ENCODE measurements at regions not wholly inside any gene's neighbourhood (a gene's known extent, or its start where the extent isn't known, plus 50 kb on each side); places are given as distances from the start of the nearest gene placed in this dataset.
A peak's percentile ranks its signal among the peaks of the same experiment; 100 is the strongest.
"Not testable (repeated sequence)": the region's sequence is repeated elsewhere in the genome, so short reads cannot be mapped to it uniquely, and the experiment has no call there.

GRCh38 chr2:53498210-53498609, 269.4 kb upstream of the CHAC2 start:
- DNase-seq (ENCODE audit: low read depth in 3 of 3, low spot score in 2 of 3): no peak

DNA sequence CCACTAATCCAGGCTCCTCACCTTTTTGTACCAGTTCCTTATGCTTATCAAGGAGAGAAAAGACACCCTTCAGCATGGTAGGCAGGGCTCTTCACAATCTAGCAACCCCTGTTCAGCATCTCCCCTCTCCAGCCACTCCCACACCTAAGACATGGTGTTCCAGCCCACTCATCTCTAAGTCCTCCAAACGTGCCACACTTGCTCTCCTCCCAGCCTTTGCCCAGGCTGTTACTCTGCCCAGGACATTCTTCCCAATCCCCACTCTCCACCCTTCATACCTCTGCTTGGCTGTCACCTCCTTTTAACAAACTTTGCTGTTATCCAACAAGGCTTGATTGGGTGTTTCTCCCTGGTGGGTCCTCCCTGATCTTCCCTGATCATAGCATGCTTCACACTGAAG, 270.6 kb upstream of the CHAC2 start:
- DNase-seq (ENCODE audit: low read depth in 3 of 3, low spot score in 2 of 3): no peak

DNA sequence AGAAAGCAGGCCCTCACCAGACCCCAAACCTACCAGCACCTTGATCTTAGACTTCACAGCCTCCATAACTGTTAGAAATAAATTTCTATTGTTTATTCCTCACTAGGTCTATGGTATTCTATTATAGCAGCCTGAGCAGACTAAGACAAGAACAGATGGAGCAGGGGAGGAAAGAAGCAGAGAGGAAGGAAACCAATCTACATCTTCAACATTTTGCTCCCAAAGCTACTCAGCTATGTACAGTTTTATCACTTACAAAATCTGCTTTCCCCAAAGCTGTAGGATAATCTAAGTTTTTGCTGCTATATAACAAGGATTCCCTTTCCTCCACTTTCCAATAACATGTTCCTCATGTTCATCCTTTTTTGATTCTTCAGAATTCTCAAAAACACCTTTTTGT, 274.4 kb upstream of the CHAC2 start:
- DNase-seq (ENCODE audit: low read depth in 3 of 3, low spot score in 2 of 3): no peak

DNA sequence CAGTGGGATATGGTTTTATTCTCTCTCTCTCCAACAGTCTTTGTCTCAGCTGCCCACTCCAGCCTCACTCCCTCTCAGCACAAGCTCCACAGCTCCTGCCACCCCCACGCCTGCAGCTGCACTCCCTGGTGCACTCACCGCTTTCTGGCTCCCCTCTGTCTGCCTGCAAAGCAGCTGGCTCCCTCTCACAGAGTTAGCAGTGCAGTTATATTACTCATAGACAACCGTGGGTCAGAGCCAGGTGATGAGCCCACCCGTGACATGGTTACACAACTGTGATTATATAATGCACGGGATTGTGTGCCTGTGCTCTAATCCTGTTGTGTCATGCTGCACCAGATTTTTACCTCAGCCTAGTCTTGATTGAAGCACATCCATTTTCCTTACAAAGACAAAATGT, 276.9 kb upstream of the CHAC2 start:
- DNase-seq (ENCODE audit: low read depth in 3 of 3, low spot score in 2 of 3): no peak

DNA sequence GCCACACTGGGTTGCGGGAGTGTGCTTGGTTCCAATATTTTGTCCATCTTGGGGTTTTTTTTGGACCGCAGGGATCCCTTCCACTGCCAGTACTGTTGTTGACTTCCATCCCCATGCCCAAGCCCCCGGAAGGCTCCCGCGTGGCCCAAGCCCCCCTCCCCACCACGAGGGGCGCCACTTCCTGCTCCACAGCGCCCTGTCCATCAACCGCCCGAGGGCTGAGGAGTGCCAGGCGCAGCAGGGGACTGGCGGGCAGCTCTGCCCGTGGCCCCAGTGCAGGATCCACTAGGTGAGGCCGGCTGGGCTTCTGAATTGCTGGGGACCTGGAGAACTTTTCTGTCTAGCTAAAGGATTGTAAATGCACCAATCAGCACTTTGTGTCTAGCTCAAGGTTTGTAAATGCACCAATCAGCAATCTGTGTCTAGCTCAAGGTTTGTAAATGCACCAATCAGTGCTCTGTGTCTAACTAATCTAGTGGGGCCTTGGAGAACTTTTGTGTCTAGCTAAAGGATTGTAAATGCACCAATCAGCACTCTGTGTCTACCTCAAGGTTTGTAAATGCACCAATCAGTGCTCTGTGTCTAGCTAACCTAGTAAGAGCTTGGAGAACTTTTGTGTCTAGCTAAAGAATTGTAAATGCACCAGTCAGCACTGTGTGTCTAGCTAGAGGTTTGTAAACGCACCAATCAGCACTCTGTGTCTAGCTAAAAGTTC, 281.3 kb upstream of the CHAC2 start:
- DNase-seq (ENCODE audit: low read depth in 3 of 3, low spot score in 2 of 3): not testable (repeated sequence)

- no peak for DNase-seq (ENCODE audit: low read depth in 3 of 3, low spot score in 2 of 3)
Measured at GRCh38 chr2:53485021-53485728, 282.4 kb upstream of the CHAC2 start.

GRCh38 chr2:53484531-53484930, 283.1 kb upstream of the CHAC2 start:
- no peak for DNase-seq (ENCODE audit: low read depth in 3 of 3, low spot score in 2 of 3)

DNA sequence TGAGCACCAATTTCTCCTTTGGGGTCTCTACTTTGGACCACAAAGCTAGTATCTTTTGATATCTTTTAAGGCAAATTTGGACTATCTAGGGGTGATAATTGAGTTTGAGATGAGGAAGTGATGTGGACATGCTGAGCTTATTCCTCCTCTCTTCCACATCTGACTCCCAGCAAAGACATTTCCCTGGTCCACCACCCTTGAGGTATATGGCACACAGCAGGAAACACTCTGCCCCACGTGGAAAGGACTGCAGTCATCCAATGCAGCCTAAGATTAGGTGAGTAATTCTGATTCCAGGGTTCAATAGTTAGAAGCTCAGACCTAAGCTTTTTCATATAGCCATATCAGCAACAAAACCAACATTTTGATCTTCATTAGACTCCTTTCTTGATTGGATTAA, 290.1 kb upstream of the CHAC2 start:
- no peak for DNase-seq (ENCODE audit: low read depth in 3 of 3, low spot score in 2 of 3)

DNA sequence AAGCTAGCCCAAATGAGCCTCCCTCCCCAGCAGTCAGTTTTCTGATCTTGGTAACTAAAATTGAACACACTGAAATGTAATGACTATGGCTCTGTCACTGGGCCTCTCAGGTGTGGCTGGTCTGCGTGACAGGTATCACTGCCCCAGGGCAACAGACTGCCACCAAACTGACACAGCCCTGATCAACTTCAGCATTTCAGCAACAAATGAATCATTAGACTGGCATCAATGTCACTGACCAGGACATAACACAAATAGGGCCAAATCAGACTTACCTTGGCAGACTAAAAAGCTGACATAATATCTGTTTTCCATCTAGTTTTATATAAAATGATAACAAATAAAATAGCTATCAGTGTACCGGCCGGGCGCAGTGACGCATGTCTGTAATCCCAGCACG, 290.8 kb upstream of the CHAC2 start:
- no peak for DNase-seq (ENCODE audit: low read depth in 3 of 3, low spot score in 2 of 3)

- DNase-seq (ENCODE audit: low read depth in 3 of 3, low spot score in 2 of 3): no peak
Measured at GRCh38 chr2:53475766-53476165, 291.8 kb upstream of the CHAC2 start.

GRCh38 chr2:53475321-53475720, 292.3 kb upstream of the CHAC2 start:
- no peak for DNase-seq (ENCODE audit: low read depth in 3 of 3, low spot score in 2 of 3)

- DNase-seq (ENCODE audit: low read depth in 3 of 3, low spot score in 2 of 3): no peak
Measured at GRCh38 chr2:53474914-53475313, 292.7 kb upstream of the CHAC2 start.

- DNase-seq (ENCODE audit: low read depth in 3 of 3, low spot score in 2 of 3): no peak
Measured at GRCh38 chr2:53473775-53474311, 293.8 kb upstream of the CHAC2 start.

GRCh38 chr2:53473236-53473635, 294.4 kb upstream of the CHAC2 start:
- no peak for DNase-seq (ENCODE audit: low read depth in 3 of 3, low spot score in 2 of 3)

- DNase-seq (ENCODE audit: low read depth in 3 of 3, low spot score in 2 of 3): no peak
Measured at GRCh38 chr2:53467467-53468180, 300.0 kb upstream of the CHAC2 start.

GRCh38 chr2:53463806-53464726, 303.5 kb upstream of the CHAC2 start:
- DNase-seq (ENCODE audit: low read depth in 3 of 3, low spot score in 2 of 3): no peak

DNA sequence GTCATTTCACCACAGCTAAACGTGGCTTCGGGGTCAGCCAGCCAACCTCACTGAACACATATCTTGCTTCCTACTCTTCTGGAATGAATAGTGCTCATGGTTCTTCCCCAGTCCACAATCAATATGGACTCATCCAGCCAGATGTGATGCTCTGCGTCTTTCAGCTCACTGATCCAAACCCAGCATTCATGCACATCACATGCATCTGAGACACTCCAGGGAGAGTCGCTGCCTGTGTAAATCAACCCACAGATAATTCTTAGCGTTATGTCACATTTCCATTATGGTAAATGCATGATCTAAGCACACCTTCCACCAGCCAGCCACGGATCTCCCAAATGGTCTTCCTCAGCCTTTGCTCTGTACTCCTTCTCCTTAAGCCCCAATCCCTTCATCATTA, 306.7 kb upstream of the CHAC2 start:
- no peak for DNase-seq (ENCODE audit: low read depth in 3 of 3, low spot score in 2 of 3)

GRCh38 chr2:53460347-53460746, 307.3 kb upstream of the CHAC2 start:
- DNase-seq (ENCODE audit: low read depth in 3 of 3, low spot score in 2 of 3): no peak

GRCh38 chr2:53455094-53455493, 312.5 kb upstream of the CHAC2 start:
- DNase-seq (ENCODE audit: low read depth in 3 of 3, low spot score in 2 of 3): no peak

DNA sequence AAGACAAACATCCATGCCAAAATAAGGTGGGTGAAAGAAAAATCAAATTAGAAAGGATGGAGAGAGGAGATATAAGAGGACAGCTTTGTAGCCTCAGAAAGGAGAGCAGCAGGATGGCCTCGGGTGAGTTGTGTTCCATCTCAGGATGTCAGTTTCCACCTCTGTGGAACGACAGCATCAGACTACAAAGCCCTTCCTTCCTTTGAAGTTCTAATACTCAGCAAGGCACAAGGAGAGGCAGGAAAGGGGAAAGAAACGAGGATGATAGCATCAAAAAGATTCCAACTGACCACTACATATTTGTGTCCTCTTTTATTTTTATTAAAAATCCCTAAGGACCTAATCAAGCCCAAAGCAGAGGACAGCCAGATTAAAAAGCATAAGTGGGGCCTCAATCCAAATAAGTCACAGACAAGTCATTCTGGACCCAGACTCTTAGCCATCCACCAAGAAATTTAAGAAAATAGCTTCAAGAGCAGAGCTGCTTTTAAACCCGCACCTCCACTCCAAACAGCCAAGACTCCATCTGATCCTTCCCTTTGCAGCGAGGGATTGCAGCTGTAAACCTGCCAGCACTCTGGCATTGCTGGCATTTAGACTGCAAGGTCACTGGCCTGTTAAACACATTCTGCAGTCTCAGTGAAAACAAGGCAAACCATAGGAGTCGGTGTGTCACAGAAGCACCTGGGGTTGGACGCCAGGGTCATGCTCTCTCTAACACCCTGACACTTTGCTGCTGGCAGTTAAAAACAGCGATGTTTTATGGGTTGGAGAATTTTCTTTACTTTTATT, 314.5 kb upstream of the CHAC2 start:
- DNase-seq (ENCODE audit: low read depth in 3 of 3, low spot score in 2 of 3): peak in 2 of 3 donors; percentile 19 to 27
